ENCODE measurements at regions not wholly inside any gene's neighbourhood (a gene's known extent, or its start where the extent isn't known, plus 50 kb on each side); places are given as distances from the start of the nearest gene placed in this dataset.

DNA sequence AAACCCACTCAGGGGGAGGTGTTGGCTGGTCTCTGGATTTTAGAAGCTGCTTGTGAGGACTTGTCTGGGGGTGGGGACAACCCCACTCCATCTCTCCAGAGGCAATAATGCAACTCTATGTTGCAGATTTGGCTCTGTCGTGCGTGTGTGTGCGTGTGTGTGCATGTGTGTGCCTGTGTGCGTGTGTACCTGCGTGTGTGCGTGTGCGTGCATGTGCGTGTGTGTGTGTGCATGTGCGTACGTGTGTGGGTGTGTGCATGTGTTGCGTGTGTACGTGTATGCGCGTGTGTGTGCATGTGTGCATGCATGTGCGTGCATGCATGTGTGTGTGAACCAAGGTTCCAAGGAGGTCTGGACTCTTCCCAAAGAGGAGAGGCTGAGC, 120.4 kb upstream of the LHX1 start:
- TF ChIP-seq CTCF (IDR thresholded peaks at IDR 0.05; ENCODE audit: insufficient read depth, low read depth, low read length) (no peak), EZH2 (IDR thresholded peaks at IDR 0.05; ENCODE audit: insufficient read depth, low read length) (no peak)
